ENCODE measurements at regions not wholly inside any gene's neighbourhood (a gene's known extent, or its start where the extent isn't known, plus 50 kb on each side); places are given as distances from the start of the nearest gene placed in this dataset.

DNA sequence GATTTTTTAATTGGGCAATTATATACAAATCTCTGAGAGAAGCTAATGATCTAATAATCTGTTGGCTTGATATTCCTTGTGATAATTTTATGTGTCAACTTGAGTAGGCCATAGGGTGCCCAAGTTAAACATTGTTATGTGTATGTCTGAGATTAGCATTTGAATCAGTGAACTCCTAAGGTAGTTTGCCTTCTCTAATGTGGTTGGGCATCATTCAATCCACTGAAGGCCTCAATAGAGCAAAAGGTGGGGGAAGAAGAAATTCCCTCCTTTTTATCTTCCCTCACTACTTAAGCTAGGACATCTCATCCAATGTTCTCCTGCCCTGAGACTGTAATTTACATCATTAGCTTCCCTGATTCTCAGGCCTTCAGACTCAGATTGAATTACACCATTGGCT is 394.5 kb downstream of the LMO4 start:
- TF ChIP-seq POLR2AphosphoS5 (IDR thresholded peaks at IDR 0.05) (no peak), POLR2A (IDR thresholded peaks at IDR 0.05) (no peak), EP300 (IDR thresholded peaks at IDR 0.05) (no peak)
- TF ChIP-seq, protein P1, sequence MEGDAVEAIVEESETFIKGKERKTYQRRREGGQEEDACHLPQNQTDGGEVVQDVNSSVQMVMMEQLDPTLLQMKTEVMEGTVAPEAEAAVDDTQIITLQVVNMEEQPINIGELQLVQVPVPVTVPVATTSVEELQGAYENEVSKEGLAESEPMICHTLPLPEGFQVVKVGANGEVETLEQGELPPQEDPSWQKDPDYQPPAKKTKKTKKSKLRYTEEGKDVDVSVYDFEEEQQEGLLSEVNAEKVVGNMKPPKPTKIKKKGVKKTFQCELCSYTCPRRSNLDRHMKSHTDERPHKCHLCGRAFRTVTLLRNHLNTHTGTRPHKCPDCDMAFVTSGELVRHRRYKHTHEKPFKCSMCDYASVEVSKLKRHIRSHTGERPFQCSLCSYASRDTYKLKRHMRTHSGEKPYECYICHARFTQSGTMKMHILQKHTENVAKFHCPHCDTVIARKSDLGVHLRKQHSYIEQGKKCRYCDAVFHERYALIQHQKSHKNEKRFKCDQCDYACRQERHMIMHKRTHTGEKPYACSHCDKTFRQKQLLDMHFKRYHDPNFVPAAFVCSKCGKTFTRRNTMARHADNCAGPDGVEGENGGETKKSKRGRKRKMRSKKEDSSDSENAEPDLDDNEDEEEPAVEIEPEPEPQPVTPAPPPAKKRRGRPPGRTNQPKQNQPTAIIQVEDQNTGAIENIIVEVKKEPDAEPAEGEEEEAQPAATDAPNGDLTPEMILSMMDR (IDR thresholded peaks at IDR 0.05) = no peak

Measured in suprapubic skin (tissue), 4 donors.